ENCODE measurements at regions not wholly inside any gene's neighbourhood (a gene's known extent, or its start where the extent isn't known, plus 50 kb on each side); places are given as distances from the start of the nearest gene placed in this dataset.

GRCh38 chr6:141252828-141253608 is 879.7 kb upstream of the GJE1 start:
- TF ChIP-seq CTCF (IDR thresholded peaks at IDR 0.05) (no peak), POLR2A (IDR thresholded peaks at IDR 0.05) (no peak), EP300 (IDR thresholded peaks at IDR 0.05) (no peak), POLR2AphosphoS5 (IDR thresholded peaks at IDR 0.05) (peak; percentile 46)
